ENCODE measurements at regions not wholly inside any gene's neighbourhood (a gene's known extent, or its start where the extent isn't known, plus 50 kb on each side); places are given as distances from the start of the nearest gene placed in this dataset.

DNA sequence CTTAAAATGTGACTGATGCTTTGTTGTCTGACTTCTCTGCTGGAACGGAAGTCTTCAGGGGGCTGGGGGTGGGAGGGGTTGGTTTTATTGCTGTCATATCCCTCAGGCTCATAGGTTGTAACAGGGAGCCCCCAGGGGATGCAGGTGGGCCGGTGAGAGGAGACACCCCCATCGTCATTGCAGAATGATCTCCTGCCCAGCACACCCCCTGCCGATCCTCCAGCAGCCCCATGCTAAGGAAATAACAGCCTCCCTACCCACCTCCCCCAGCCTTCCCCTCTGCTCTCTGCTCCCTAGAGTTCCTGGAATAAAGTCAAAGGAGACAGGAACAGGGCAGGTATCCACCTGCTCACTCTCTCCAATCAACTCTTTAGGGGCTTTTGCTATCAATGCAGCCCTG is 270.1 kb upstream of the TNRC6C start:
- H3K36me3 ChIP-seq (ENCODE audit: insufficient read depth), result no peaks in the 10 kb centered on the region
- no peak overlapping the region for H3K27ac ChIP-seq
- no peak overlapping the region for H3K4me3 ChIP-seq (IDR thresholded peaks at IDR 0.05; ENCODE audit: insufficient read depth, low read depth, low read length)
- no peaks in the 10 kb centered on the region; the same call in 1 of the 2 replicates for H3K27me3 ChIP-seq (ENCODE audit: insufficient read depth, low read depth)
- H3K79me2 ChIP-seq (ENCODE audit: insufficient read depth, low read depth), result no peaks in the 10 kb centered on the region
- no peak overlapping the region for H2AFZ ChIP-seq (ENCODE audit: low read depth)
- no peaks in the 10 kb centered on the region for H4K20me1 ChIP-seq (ENCODE audit: insufficient read depth)
- H3K4me2 ChIP-seq, result no peak overlapping the region
- TF ChIP-seq, protein P1, sequence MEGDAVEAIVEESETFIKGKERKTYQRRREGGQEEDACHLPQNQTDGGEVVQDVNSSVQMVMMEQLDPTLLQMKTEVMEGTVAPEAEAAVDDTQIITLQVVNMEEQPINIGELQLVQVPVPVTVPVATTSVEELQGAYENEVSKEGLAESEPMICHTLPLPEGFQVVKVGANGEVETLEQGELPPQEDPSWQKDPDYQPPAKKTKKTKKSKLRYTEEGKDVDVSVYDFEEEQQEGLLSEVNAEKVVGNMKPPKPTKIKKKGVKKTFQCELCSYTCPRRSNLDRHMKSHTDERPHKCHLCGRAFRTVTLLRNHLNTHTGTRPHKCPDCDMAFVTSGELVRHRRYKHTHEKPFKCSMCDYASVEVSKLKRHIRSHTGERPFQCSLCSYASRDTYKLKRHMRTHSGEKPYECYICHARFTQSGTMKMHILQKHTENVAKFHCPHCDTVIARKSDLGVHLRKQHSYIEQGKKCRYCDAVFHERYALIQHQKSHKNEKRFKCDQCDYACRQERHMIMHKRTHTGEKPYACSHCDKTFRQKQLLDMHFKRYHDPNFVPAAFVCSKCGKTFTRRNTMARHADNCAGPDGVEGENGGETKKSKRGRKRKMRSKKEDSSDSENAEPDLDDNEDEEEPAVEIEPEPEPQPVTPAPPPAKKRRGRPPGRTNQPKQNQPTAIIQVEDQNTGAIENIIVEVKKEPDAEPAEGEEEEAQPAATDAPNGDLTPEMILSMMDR (conservative IDR thresholded peaks at IDR 0.05; ENCODE audit: low read depth, low read length), result no peak
- H3K4me1 ChIP-seq (ENCODE audit: low read depth, poor library complexity, severe bottlenecking), result peaks cover 3% of the 10 kb centered on the region
- no peak overlapping the region for H3K9ac ChIP-seq

DNA sequence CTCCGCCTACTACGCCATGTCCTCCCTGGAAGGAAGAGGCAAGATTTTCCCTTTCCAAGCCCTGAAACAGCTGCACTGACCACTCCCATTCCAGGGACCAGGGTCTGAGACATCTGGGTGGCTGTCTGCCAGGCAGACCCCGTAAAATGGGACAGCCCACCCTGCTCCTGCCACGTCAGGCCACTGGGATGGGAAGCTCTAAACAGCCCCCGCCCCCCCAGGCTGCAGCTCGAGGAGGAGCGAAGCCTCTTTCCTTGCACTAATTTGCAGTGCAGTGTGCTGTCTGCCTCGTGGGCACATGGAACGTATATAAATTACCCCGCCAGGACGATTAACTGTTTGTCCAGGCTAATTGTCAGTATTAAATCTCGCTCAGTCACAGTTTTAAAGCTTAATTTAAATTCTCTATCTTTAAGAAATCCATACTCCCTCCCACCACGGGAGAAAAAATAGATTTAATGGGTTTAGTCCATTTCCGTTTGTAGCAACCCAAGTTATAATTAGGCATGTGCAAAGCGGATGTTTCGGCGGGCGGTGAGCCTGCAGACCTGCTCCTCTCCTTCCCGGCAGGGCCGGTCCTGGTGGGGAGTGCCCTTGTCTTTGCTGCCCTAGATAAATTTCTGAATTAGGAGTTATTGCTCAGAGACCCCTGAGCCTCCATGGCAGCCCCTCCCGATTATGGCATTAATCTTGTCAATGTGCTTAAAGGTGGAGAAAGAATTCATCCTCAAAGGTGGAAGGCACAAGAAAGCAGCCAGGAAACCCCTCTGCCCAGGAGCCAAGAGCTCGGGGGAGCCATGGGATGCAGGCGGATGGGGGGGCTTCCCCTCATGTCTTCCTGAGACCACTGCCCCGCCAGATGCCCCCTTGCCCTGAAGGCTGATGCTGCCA is 268.0 kb upstream of the TNRC6C start:
- Histone ChIP-seq H3K79me2 (ENCODE audit: insufficient read depth, low read depth) (no peaks in the 10 kb centered on the region), H3K27ac (no peak overlapping the region), H3K9ac (no peak overlapping the region), H3K27me3 (ENCODE audit: insufficient read depth, low read depth) (no peaks in the 10 kb centered on the region; the same call in 1 of the 2 replicates), H3K36me3 (ENCODE audit: insufficient read depth) (no peaks in the 10 kb centered on the region), H3K4me2 (no peak overlapping the region), H2AFZ (ENCODE audit: low read depth) (no peak overlapping the region), H4K20me1 (ENCODE audit: insufficient read depth) (no peaks in the 10 kb centered on the region), H3K4me3 (IDR thresholded peaks at IDR 0.05; ENCODE audit: insufficient read depth, low read depth, low read length) (no peak overlapping the region), H3K4me1 (ENCODE audit: low read depth, poor library complexity, severe bottlenecking) (peaks cover 3% of the 10 kb centered on the region)
- TF ChIP-seq, protein P1 (conservative IDR thresholded peaks at IDR 0.05; ENCODE audit: low read depth, low read length), result no peak

DNA sequence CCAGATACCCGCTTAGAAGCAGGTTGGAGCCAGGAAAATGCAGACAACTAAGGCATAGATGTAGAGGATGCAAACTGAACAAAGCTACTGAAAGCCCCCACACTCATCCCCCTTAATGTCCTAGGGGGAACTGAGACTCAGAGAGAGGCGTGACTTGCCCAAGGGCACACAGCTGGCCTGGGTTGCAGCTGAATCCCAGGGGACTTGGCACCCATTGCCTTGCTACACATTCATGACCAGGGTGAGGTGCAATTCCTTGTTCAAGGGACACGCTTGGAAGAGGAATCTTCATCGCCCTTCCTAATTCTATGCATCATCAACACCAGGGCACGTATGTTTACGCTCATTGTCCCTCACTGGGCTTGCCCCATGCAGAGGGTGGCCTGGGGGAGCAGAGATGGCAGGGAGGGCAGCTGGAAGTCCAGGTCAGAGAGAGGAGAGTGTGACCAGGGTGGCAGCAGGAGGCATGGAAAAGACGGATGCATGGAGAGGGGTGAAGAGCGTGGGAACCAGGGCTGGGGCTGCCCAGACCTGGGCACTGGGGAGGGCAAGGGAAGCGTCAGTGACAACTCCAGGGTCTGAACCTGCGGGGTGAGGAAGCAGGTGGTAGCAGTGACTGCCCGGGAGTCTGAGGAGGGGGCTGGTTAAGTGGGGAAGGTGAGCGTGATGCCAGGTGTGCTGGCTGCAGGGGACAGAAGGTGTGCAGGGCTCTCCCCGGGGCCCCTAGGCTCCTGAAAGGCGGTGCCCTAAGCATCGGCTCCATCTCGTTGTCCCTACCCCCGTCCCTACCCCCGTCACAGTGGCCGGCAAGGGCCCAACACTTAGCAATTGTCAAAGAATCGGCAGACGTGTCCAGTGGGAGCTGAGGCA is 267.1 kb upstream of the TNRC6C start:
- Histone ChIP-seq H3K4me2 (no peak overlapping the region), H4K20me1 (ENCODE audit: insufficient read depth) (no peaks in the 10 kb centered on the region)

DNA sequence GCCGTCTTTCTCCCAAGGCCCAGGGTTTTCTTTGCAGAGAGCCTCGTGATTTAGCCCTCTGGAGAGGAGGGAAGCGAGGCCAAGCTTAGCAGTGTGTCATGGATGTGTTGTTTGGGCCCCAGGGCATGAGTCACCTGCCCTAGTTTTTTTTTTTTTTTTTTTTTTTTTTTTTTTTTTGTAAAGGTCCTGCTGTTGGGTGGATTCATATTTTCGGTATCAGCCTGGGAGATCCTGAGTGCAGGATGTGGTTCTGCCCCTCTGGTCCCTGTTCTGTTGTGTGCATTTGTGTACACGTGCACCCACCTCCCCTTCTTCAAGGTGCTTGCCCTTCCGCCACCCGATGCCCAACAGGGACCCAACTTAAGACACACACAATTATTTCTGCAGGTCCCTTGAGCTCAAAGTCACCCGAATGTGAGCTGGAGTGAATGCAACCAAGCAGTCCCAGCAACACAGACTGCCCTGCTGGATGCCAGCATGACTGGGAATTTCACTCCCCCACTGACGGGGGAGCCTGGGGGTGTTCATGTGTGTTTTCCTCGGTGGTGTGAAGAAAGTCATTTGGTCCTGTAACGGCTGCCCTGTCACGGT is 265.8 kb upstream of the TNRC6C start:
- Histone ChIP-seq H3K36me3 (ENCODE audit: insufficient read depth) (no peaks in the 10 kb centered on the region), H4K20me1 (ENCODE audit: insufficient read depth) (no peaks in the 10 kb centered on the region), H3K9ac (no peak overlapping the region), H3K4me2 (no peak overlapping the region), H3K27me3 (ENCODE audit: insufficient read depth, low read depth) (no peaks in the 10 kb centered on the region), H3K27ac (no peak overlapping the region), H2AFZ (ENCODE audit: low read depth) (no peak overlapping the region), H3K79me2 (ENCODE audit: insufficient read depth, low read depth) (no peaks in the 10 kb centered on the region), H3K4me3 (IDR thresholded peaks at IDR 0.05; ENCODE audit: insufficient read depth, low read depth, low read length) (no peak overlapping the region), H3K4me1 (ENCODE audit: low read depth, poor library complexity, severe bottlenecking) (no peaks in the 10 kb centered on the region)
- TF ChIP-seq, protein P1 (conservative IDR thresholded peaks at IDR 0.05; ENCODE audit: low read depth, low read length), result no peak

More for the DNA sequence above, 267.1 kb upstream of the TNRC6C start:
- Histone ChIP-seq H3K4me3 (IDR thresholded peaks at IDR 0.05; ENCODE audit: insufficient read depth, low read depth, low read length) (no peak overlapping the region), H3K36me3 (ENCODE audit: insufficient read depth) (no peaks in the 10 kb centered on the region), H2AFZ (ENCODE audit: low read depth) (no peak overlapping the region), H3K27me3 (ENCODE audit: insufficient read depth, low read depth) (no peaks in the 10 kb centered on the region), H3K27ac (no peak overlapping the region), H3K9ac (no peak overlapping the region), H3K4me1 (ENCODE audit: low read depth, poor library complexity, severe bottlenecking) (peaks cover 3% of the 10 kb centered on the region), H3K79me2 (ENCODE audit: insufficient read depth, low read depth) (no peaks in the 10 kb centered on the region)
- TF ChIP-seq, protein P1 (conservative IDR thresholded peaks at IDR 0.05; ENCODE audit: low read depth, low read length), result no peak
